ENCODE measurements at regions not wholly inside any gene's neighbourhood (a gene's known extent, or its start where the extent isn't known, plus 50 kb on each side); places are given as distances from the start of the nearest gene placed in this dataset.

DNA sequence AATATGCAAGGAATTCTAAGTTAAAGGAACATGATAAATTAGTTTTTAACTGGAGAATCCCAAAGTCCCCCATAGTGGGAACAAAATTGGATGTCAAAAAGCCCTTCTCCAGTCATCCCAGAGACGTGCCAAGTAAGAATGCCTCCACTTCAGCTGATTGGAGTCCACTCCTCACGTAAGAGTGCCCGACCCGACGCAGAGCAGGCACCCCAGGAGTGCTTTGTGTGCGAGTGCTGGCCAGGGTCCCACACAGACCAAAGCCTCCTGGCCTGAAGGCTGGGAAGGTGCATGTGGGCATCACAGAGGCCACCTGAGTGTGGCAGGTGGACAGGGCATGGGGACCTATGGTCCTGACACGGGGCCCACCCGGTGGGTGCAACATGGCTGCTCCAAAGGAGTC lies 183.5 kb downstream of the GLI2 start:
- TF ChIP-seq, protein P1, sequence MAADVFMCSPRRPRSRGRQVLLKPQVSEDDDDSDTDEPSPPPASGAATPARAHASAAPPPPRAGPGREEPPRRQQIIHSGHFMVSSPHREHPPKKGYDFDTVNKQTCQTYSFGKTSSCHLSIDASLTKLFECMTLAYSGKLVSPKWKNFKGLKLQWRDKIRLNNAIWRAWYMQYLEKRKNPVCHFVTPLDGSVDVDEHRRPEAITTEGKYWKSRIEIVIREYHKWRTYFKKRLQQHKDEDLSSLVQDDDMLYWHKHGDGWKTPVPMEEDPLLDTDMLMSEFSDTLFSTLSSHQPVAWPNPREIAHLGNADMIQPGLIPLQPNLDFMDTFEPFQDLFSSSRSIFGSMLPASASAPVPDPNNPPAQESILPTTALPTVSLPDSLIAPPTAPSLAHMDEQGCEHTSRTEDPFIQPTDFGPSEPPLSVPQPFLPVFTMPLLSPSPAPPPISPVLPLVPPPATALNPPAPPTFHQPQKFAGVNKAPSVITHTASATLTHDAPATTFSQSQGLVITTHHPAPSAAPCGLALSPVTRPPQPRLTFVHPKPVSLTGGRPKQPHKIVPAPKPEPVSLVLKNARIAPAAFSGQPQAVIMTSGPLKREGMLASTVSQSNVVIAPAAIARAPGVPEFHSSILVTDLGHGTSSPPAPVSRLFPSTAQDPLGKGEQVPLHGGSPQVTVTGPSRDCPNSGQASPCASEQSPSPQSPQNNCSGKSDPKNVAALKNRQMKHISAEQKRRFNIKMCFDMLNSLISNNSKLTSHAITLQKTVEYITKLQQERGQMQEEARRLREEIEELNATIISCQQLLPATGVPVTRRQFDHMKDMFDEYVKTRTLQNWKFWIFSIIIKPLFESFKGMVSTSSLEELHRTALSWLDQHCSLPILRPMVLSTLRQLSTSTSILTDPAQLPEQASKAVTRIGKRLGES (CRISPR knock-in tag; IDR thresholded peaks at IDR 0.05; ENCODE audit: borderline replicate concordance): no peak
- TF ChIP-seq, protein P2, sequence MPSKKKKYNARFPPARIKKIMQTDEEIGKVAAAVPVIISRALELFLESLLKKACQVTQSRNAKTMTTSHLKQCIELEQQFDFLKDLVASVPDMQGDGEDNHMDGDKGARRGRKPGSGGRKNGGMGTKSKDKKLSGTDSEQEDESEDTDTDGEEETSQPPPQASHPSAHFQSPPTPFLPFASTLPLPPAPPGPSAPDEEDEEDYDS (CRISPR knock-in tag; IDR thresholded peaks at IDR 0.05): no peak

Data from HepG2 (cell line).